ENCODE measurements at regions not wholly inside any gene's neighbourhood (a gene's known extent, or its start where the extent isn't known, plus 50 kb on each side); places are given as distances from the start of the nearest gene placed in this dataset.

DNA sequence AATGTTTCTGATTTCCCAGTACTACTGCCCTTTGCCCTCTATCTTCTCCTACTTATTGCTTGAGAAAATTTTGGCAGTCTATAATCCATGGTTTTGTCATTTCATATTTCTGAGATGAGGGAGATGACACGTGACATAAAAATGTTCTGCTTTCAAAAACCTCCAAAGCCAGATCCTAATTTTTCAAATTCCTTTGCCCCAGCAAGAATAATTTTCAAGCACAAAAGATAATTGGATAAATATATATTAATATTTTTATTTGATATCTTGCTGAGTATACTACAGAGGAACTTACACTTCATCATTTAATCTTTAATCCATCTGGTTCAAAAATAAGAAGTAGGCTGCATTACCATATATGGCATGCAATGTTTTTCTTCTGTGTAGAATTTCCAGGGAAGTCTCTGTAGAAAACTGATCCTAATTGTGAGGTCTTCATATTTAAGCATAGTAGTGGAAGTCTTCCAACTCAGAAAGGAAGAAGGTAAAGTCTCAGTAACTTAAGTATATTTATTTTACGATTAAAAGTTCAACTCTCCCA, 1738.8 kb downstream of the EFNA5 start:
- Histone ChIP-seq H3K4me1 (ENCODE audit: control insufficient read depth, insufficient read depth, low read length) (no peaks in the 10 kb centered on the region; the same call in 1 of the 2 replicates), H2BK120ac (ENCODE audit: low read depth, low read length) (peak overlapping the region; percentile 10; the same call in 1 of the 2 replicates), H3K18ac (ENCODE audit: low read depth, low read length) (peak overlapping the region; percentile 68; the same call in 1 of the 2 replicates), H4K20me1 (ENCODE audit: insufficient read depth, low read length) (no peaks in the 10 kb centered on the region), H3K23ac (ENCODE audit: low read depth, low read length) (no peak overlapping the region), H2AK5ac (ENCODE audit: low read depth, low read length) (no peak overlapping the region), H3K56ac (ENCODE audit: extremely low read depth, insufficient read depth, low read length) (no peak overlapping the region), H3K4me3 (ENCODE audit: insufficient read depth, low read depth, low read length) (no peak overlapping the region), H3K9ac (ENCODE audit: low read depth, low read length) (no peak overlapping the region; the same call in 1 of the 2 replicates), H2AFZ (replicated peaks; ENCODE audit: low read length, poor library complexity) (no peak overlapping the region), H2BK20ac (ENCODE audit: low read depth, low read length) (no peak overlapping the region), H2BK15ac (ENCODE audit: low read depth, low read length) (no peak overlapping the region), H4K5ac (ENCODE audit: low read depth, low read length) (no peak overlapping the region), H3K9me3 (ENCODE audit: control insufficient read depth, insufficient read depth, low read length) (no peaks in the 10 kb centered on the region), H3K14ac (replicated peaks; ENCODE audit: low read depth, low read length) (no peak overlapping the region), H3K79me1 (ENCODE audit: low read depth in 1 of 2, low read length in 2 of 2) (no peaks in the 10 kb centered on the region; a peak in 1 of 4 replicates), H3K27ac (ENCODE audit: insufficient read depth, low read length) (peak overlapping the region; percentile 49; the same call in 1 of the 2 replicates), H3K4me2 (ENCODE audit: low read depth, low read length) (peak overlapping the region; percentile 54), H4K8ac (ENCODE audit: low read depth in 2 of 2, low read length in 2 of 2) (peak overlapping the region in 1 of 2 experiments; percentile 35; a peak in 2 of 4 replicates), H3K9me1 (ENCODE audit: insufficient read depth, low read length) (no peaks in the 10 kb centered on the region), H3K27me3 (ENCODE audit: control insufficient read depth, insufficient read depth, low read length) (no peaks in the 10 kb centered on the region), H2BK5ac (ENCODE audit: low read depth, low read length, poor library complexity, severe bottlenecking) (peak overlapping the region; percentile 11), H3K4ac (ENCODE audit: low read depth, low read length) (no peak overlapping the region), H4K91ac (ENCODE audit: insufficient read depth, low read depth, low read length) (no peak overlapping the region), H2AK9ac (replicated peaks; ENCODE audit: low read depth, low read length, poor library complexity) (no peak overlapping the region), H3K36me3 (ENCODE audit: control insufficient read depth, insufficient read depth, low read length) (no peaks in the 10 kb centered on the region)
- CTCF ChIA-PET = no interaction called here
- intact Hi-C loops (cut with micrococcal nuclease) (no loop called here), in situ Hi-C loops (cut with MboI; ENCODE audit: low sequenced_read_pairs) (no loop called here), dilution Hi-C loops (cut with HindIII; ENCODE audit: low sequenced_read_pairs, unreplicated experiment) (no loop called here)
- no TSS peak for BruUV-seq (replicated peaks)
- DNase-seq = peak; percentile 73
- WGBS, 2 experiments (ENCODE audit: extremely low coverage in 2 of 2, insufficient read length in 1 of 2) = no CpG with 5 or more reads among the region's 2 CpGs
- POLR2A ChIA-PET (ENCODE audit: unreplicated experiment) = no interaction called here
- TF ChIP-seq, protein P1, sequence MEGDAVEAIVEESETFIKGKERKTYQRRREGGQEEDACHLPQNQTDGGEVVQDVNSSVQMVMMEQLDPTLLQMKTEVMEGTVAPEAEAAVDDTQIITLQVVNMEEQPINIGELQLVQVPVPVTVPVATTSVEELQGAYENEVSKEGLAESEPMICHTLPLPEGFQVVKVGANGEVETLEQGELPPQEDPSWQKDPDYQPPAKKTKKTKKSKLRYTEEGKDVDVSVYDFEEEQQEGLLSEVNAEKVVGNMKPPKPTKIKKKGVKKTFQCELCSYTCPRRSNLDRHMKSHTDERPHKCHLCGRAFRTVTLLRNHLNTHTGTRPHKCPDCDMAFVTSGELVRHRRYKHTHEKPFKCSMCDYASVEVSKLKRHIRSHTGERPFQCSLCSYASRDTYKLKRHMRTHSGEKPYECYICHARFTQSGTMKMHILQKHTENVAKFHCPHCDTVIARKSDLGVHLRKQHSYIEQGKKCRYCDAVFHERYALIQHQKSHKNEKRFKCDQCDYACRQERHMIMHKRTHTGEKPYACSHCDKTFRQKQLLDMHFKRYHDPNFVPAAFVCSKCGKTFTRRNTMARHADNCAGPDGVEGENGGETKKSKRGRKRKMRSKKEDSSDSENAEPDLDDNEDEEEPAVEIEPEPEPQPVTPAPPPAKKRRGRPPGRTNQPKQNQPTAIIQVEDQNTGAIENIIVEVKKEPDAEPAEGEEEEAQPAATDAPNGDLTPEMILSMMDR (conservative IDR thresholded peaks at IDR 0.05; ENCODE audit: low read depth, low read length) = no peak
- TF ChIP-seq MXI1 (IDR thresholded peaks at IDR 0.05; ENCODE audit: borderline replicate concordance, low read depth, low read length) = no peak
- peak; percentile 76 for ATAC-seq (ENCODE audit: low read depth)

All from IMR-90 (cell line).